ENCODE measurements at regions not wholly inside any gene's neighbourhood (a gene's known extent, or its start where the extent isn't known, plus 50 kb on each side); places are given as distances from the start of the nearest gene placed in this dataset.
A peak's percentile ranks its signal among the peaks of the same experiment; 100 is the strongest.
"Not testable (repeated sequence)": the region's sequence is repeated elsewhere in the genome, so short reads cannot be mapped to it uniquely, and the experiment has no call there.

- DNase-seq (ENCODE audit: low read depth) = no peak
These were observed 199.5 kb downstream of the GOLGA6L6 start for GRCh38 chr15:20341901-20342600.

GRCh38 chr15:20340931-20341661 lies 200.5 kb downstream of the GOLGA6L6 start:
- no peak overlapping the region for H3K4me3 ChIP-seq (ENCODE audit: low read depth, low read length)
- DNase-seq (ENCODE audit: low read depth) = no peak
- no peak for TF ChIP-seq CTCF (IDR thresholded peaks at IDR 0.05; ENCODE audit: control insufficient read depth, extremely low read depth, insufficient read depth)

More at GRCh38 chr15:20341901-20342600, 199.5 kb downstream of the GOLGA6L6 start:
- no peak overlapping the region for H3K4me3 ChIP-seq (ENCODE audit: low read depth, low read length)
- no peak for TF ChIP-seq CTCF (IDR thresholded peaks at IDR 0.05; ENCODE audit: control insufficient read depth, extremely low read depth, insufficient read depth)

GRCh38 chr15:20340331-20340811 lies 201.2 kb downstream of the GOLGA6L6 start:
- no peak for TF ChIP-seq CTCF (IDR thresholded peaks at IDR 0.05; ENCODE audit: control insufficient read depth, extremely low read depth, insufficient read depth)
- H3K4me3 ChIP-seq (ENCODE audit: low read depth, low read length) = no peak overlapping the region
- DNase-seq (ENCODE audit: low read depth) = peak; percentile 39

- not testable (repeated sequence) for H3K4me3 ChIP-seq (ENCODE audit: low read depth, low read length); DNase-seq (ENCODE audit: low read depth)
These were observed 202.4 kb downstream of the GOLGA6L6 start for GRCh38 chr15:20339086-20339791.

- DNase-seq (ENCODE audit: low read depth); H3K4me3 ChIP-seq (ENCODE audit: low read depth, low read length): not testable (repeated sequence)
These were observed 202.9 kb downstream of the GOLGA6L6 start for GRCh38 chr15:20338671-20339070.

- DNase-seq (ENCODE audit: low read depth); H3K4me3 ChIP-seq (ENCODE audit: low read depth, low read length): not testable (repeated sequence)
These were observed 204.4 kb downstream of the GOLGA6L6 start for GRCh38 chr15:20337238-20337637.

- DNase-seq (ENCODE audit: low read depth); H3K4me3 ChIP-seq (ENCODE audit: low read depth, low read length): not testable (repeated sequence)
These were observed 207.1 kb downstream of the GOLGA6L6 start for GRCh38 chr15:20334451-20334850.

GRCh38 chr15:20325751-20326150 lies 215.8 kb downstream of the GOLGA6L6 start:
- DNase-seq (ENCODE audit: low read depth); H3K4me3 ChIP-seq (ENCODE audit: low read depth, low read length): not testable (repeated sequence)

- H3K4me3 ChIP-seq (ENCODE audit: low read depth, low read length); DNase-seq (ENCODE audit: low read depth): not testable (repeated sequence)
These were observed 224.5 kb downstream of the GOLGA6L6 start for GRCh38 chr15:20317132-20317531.

GRCh38 chr15:20311014-20311680 lies 230.5 kb downstream of the GOLGA6L6 start:
- DNase-seq (ENCODE audit: low read depth); H3K4me3 ChIP-seq (ENCODE audit: low read depth, low read length): not testable (repeated sequence)
